ENCODE measurements at regions not wholly inside any gene's neighbourhood (a gene's known extent, or its start where the extent isn't known, plus 50 kb on each side); places are given as distances from the start of the nearest gene placed in this dataset.

GRCh38 chr13:105333416-105333815 lies 1202.0 kb downstream of the EFNB2 start:
- TF ChIP-seq CTCF (conservative IDR thresholded peaks at IDR 0.05 in 1 of 2, IDR thresholded peaks at IDR 0.05 in 1 of 2; ENCODE audit: low read depth in 1 of 2, low read length in 2 of 2) (no peak), EZH2 (IDR thresholded peaks at IDR 0.05; ENCODE audit: low read length, missing control alignments) (no peak)
